ENCODE measurements at regions not wholly inside any gene's neighbourhood (a gene's known extent, or its start where the extent isn't known, plus 50 kb on each side); places are given as distances from the start of the nearest gene placed in this dataset.

- TF ChIP-seq CTCF (IDR thresholded peaks at IDR 0.05; ENCODE audit: extremely low read depth, low read depth, low read length), result no peak
- H3K4me3 ChIP-seq (ENCODE audit: insufficient read depth, low read length), result no peak overlapping the region
- H3K4me1 ChIP-seq (ENCODE audit: insufficient read depth, low read length), result no peaks in the 10 kb centered on the region
- H3K79me2 ChIP-seq (ENCODE audit: insufficient read depth, low read length), result no peaks in the 10 kb centered on the region
- DNase-seq (ENCODE audit: insufficient read length, low spot score, missing footprints), result no peak
- no peaks in the 10 kb centered on the region for H3K27me3 ChIP-seq (ENCODE audit: insufficient read depth, low read length)
- no peaks in the 10 kb centered on the region for H3K36me3 ChIP-seq (ENCODE audit: insufficient read depth, low read length)
- no peak overlapping the region for H2AFZ ChIP-seq (ENCODE audit: low read length)
- H3K4me2 ChIP-seq (ENCODE audit: insufficient read depth, low read length), result no peak overlapping the region
- no peak overlapping the region for H3K27ac ChIP-seq (ENCODE audit: low read depth, low read length)
- H4K20me1 ChIP-seq (ENCODE audit: insufficient read depth, low read length), result no peaks in the 10 kb centered on the region
- no peaks in the 10 kb centered on the region for H3K9me3 ChIP-seq (ENCODE audit: low read depth, low read length)
Measured at GRCh38 chr7:144937199-144937598, 101.3 kb upstream of the TPK1 start.

GRCh38 chr7:144936314-144936713, 100.5 kb upstream of the TPK1 start:
- no peak overlapping the region for H3K4me2 ChIP-seq (ENCODE audit: insufficient read depth, low read length)
- no peaks in the 10 kb centered on the region for H3K4me1 ChIP-seq (ENCODE audit: insufficient read depth, low read length)
- no peaks in the 10 kb centered on the region for H3K9me3 ChIP-seq (ENCODE audit: low read depth, low read length)
- no peaks in the 10 kb centered on the region for H3K27me3 ChIP-seq (ENCODE audit: insufficient read depth, low read length)
- H2AFZ ChIP-seq (ENCODE audit: low read length), result no peak overlapping the region
- no peaks in the 10 kb centered on the region for H4K20me1 ChIP-seq (ENCODE audit: insufficient read depth, low read length)
- no peaks in the 10 kb centered on the region for H3K79me2 ChIP-seq (ENCODE audit: insufficient read depth, low read length)
- no peak overlapping the region for H3K27ac ChIP-seq (ENCODE audit: low read depth, low read length)
- H3K36me3 ChIP-seq (ENCODE audit: insufficient read depth, low read length), result no peaks in the 10 kb centered on the region
- DNase-seq (ENCODE audit: insufficient read length, low spot score, missing footprints), result no peak
- no peak for TF ChIP-seq CTCF (IDR thresholded peaks at IDR 0.05; ENCODE audit: extremely low read depth, low read depth, low read length)
- no peak overlapping the region for H3K4me3 ChIP-seq (ENCODE audit: insufficient read depth, low read length)

GRCh38 chr7:144910411-144910810, 74.6 kb upstream of the TPK1 start:
- H3K36me3 ChIP-seq (ENCODE audit: insufficient read depth, low read length), result no peaks in the 10 kb centered on the region
- H3K4me1 ChIP-seq (ENCODE audit: insufficient read depth, low read length), result no peaks in the 10 kb centered on the region
- H2AFZ ChIP-seq (ENCODE audit: low read length), result no peak overlapping the region
- no peaks in the 10 kb centered on the region for H3K79me2 ChIP-seq (ENCODE audit: insufficient read depth, low read length)
- DNase-seq (ENCODE audit: insufficient read length, low spot score, missing footprints), result no peak
- no peak overlapping the region for H3K27ac ChIP-seq (ENCODE audit: low read depth, low read length)
- no peak for TF ChIP-seq CTCF (IDR thresholded peaks at IDR 0.05; ENCODE audit: extremely low read depth, low read depth, low read length)
- no peak overlapping the region for H3K4me3 ChIP-seq (ENCODE audit: insufficient read depth, low read length)
- H4K20me1 ChIP-seq (ENCODE audit: insufficient read depth, low read length), result no peaks in the 10 kb centered on the region
- H3K4me2 ChIP-seq (ENCODE audit: insufficient read depth, low read length), result no peak overlapping the region
- H3K27me3 ChIP-seq (ENCODE audit: insufficient read depth, low read length), result no peaks in the 10 kb centered on the region
- no peaks in the 10 kb centered on the region for H3K9me3 ChIP-seq (ENCODE audit: low read depth, low read length)

- Histone ChIP-seq H3K27ac (ENCODE audit: low read depth, low read length) (no peak overlapping the region), H2AFZ (ENCODE audit: low read length) (no peak overlapping the region), H4K20me1 (ENCODE audit: insufficient read depth, low read length) (no peaks in the 10 kb centered on the region)
Measured at GRCh38 chr7:144908943-144909556, 73.2 kb upstream of the TPK1 start.

More at GRCh38 chr7:144908943-144909556, 73.2 kb upstream of the TPK1 start:
- no peak for DNase-seq (ENCODE audit: insufficient read length, low spot score, missing footprints)
- Histone ChIP-seq H3K4me2 (ENCODE audit: insufficient read depth, low read length) (no peak overlapping the region), H3K27me3 (ENCODE audit: insufficient read depth, low read length) (no peaks in the 10 kb centered on the region), H3K4me3 (ENCODE audit: insufficient read depth, low read length) (no peak overlapping the region), H3K4me1 (ENCODE audit: insufficient read depth, low read length) (no peaks in the 10 kb centered on the region), H3K9me3 (ENCODE audit: low read depth, low read length) (no peaks in the 10 kb centered on the region), H3K79me2 (ENCODE audit: insufficient read depth, low read length) (no peaks in the 10 kb centered on the region), H3K36me3 (ENCODE audit: insufficient read depth, low read length) (no peaks in the 10 kb centered on the region)
- no peak for TF ChIP-seq CTCF (IDR thresholded peaks at IDR 0.05; ENCODE audit: extremely low read depth, low read depth, low read length)

Data from osteoblast (primary cell).